Liver (tissue), 3 donors: ENCODE measurements at regions not wholly inside any gene's neighbourhood (a gene's known extent, or its start where the extent isn't known, plus 50 kb on each side); places are given as distances from the start of the nearest gene placed in this dataset.

Experiments used
- CTCF ChIP-seq: fragments of 150-350 bp; IDR thresholded peaks from 2 replicates; pipeline ENCODE4 v1.5.1; 2017; ENCODE audit warnings: improper control_type of control experiment, low read depth, low read length; ENCODE audit not compliant: missing input control
- JUND ChIP-seq, 2 donors: IDR thresholded peaks; 2 replicates each; pipeline ENCODE4 v1.6.1; 2016; ENCODE audit warnings: antibody characterized with exemption in 2 of 2
- YY1 ChIP-seq: IDR thresholded peaks from 2 replicates; pipeline ENCODE4 v1.6.1; 2016; ENCODE audit warnings: antibody characterized with exemption, mild to moderate bottlenecking
- TF ChIP-seq, protein P1 (sequence below): IDR thresholded peaks from 2 replicates; pipeline ENCODE4 v1.6.1; 2016; ENCODE audit warnings: antibody characterized with exemption
- donor health status: healthy.
- donor health status: healthy.

DNA sequence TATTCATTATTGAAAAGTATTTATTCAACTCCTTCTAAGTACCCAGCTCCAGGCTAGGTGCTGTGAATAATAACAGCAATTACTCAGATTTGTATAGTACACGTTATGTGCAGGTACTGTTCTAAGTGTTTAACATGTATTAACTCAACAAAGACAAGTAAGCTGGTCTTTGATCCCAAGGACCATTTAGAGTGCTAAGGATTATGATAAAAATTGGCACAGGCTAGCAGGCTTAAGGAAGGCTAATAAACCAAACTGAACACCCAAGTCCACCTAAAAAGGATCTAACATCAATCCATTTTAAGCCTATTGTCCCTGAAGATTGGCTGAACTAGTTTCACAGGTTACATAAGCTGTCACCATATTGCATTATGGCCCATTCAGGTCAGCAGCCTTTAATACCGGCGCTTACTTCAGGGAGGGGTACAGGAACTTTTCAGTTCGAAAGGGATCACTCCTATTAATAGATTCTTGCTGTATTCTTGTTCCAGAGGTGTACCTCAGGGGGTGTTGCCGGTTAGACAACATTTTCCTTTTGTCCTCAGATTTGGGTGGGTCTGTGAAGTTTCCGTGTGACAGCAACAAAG lies 99.0 kb upstream of the GMDS start:
- no peak for TF ChIP-seq CTCF
- no peak for TF ChIP-seq JUND (IDR thresholded peaks at IDR 0.05)
- TF ChIP-seq, protein P1, sequence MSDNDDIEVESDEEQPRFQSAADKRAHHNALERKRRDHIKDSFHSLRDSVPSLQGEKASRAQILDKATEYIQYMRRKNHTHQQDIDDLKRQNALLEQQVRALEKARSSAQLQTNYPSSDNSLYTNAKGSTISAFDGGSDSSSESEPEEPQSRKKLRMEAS, result no peak
- TF ChIP-seq YY1, result no peak
